Fibroblast of skin of right biceps (primary cell): ENCODE measurements at regions not wholly inside any gene's neighbourhood (a gene's known extent, or its start where the extent isn't known, plus 50 kb on each side); places are given as distances from the start of the nearest gene placed in this dataset.
"Not testable (repeated sequence)": the region's sequence is repeated elsewhere in the genome, so short reads cannot be mapped to it uniquely, and the experiment has no call there.

Experiments used
- DNase-seq: peaks from one replicate; pipeline ENCODE4 v3.0.0-alpha.2; 2013

DNA sequence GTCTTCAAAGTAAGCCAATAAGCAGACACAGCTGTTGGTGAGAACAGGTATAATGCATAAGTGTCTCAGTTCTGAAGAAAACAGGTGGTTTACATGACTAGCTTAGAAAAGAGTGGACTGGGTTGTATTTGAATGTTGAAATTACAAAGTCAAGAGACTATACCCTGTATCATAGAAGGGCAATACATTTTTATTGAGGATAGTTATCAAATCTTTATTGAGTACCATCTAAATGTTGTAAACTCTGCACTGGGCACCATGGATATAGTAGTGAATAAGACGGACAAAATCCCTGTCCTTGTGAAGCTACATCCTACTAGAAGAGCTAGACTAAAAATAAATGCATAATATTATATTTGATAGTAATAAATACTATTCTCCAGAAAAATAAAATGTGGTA is 88.5 kb upstream of the CDC42EP3 start:
- DNase-seq: not testable (repeated sequence)

DNA sequence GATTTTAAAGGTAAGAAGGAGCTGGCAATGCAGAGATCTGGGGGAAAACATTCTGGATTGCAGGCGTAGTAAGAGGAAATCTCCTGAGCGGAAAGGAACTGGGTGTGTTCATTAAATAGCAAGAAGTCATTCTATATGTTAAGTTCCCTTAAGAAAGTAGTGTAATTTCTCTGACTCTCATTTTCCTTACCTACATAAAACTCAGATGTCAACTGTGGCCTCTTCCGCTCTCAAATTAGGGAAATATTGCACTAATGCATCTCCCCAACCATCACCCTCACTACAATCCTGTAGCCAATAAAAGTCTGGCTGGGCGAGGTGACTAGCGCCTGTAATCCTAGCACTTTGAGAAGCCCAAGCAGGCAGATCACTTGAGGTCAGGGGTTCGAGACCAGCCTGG is 89.0 kb upstream of the CDC42EP3 start:
- no peak for DNase-seq

DNA sequence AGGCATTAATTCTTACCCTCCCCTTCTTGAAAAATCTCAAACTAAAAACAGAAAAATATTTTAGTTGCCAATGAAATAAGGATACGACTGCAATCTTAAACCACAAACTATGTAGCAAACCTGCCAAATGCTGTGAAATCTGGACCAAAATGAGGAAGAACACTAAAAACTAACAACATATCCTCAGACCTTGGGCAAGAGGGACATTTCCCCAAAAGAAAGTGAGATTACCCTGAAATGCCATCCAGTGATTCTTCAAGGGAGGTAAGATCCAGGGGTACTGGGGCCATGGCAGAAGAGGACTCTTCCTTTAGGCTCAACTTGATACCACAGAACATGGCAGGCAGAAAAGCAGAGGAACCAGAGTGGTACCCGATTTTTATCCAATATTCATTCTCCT is 90.8 kb upstream of the CDC42EP3 start:
- peak; percentile 55 for DNase-seq

DNA sequence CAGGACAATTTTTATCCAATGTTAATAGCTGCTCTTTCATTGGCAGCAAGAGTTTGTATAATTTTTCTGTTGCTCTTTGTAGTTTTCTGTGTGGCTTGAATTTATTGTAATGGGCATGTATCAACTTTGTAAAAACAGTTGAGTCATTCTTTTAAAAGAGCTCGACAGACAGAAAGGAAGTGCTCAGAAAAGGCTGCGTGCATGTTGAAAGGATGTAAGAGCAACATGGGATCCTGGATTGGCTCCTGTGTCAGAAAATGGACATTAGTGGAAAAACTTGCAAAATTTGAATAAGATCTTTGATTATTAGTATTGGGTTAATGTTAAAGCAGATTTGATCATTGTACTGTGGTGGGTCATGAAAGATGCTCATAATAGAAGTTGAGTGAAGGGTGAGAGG is 93.3 kb upstream of the CDC42EP3 start:
- DNase-seq: no peak

DNA sequence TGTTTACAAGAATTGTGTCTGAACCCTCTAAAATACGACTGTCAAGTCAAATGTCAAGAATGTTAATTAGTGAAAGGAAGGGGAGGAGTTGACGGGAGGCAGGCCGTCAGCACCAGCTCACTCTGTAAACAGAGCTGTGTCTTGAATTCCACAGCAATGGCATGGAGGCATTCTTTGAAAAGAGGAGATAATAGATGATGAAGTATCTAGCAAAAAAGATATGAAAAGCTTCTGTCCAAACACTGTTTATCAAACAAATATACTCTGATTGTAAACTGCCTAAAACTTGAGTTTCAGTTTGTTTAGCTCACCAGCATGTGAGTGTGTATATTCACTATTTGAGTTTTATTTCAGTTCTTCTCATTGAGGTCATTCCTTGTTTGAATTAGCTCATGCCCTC is 94.7 kb upstream of the CDC42EP3 start:
- DNase-seq: peak; percentile 65

DNA sequence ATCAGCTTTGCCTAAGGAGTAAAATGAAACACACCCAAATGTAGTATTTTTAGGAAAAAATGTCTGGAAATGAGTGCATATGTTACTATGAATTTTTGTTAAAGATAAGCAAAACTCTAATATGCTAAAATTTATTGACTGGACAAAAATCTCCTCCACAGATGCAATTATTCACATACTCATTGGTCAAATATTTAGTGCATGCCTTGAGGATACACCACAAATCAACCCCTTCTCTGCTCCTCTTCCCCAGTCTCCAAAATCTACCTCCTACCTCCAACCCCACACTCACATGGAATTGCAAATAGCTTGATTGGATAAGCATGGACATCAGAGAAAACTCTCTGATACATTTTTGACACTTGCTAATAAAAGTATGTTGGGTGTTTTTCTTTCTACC is 95.6 kb upstream of the CDC42EP3 start:
- peak; percentile 84 for DNase-seq

DNA sequence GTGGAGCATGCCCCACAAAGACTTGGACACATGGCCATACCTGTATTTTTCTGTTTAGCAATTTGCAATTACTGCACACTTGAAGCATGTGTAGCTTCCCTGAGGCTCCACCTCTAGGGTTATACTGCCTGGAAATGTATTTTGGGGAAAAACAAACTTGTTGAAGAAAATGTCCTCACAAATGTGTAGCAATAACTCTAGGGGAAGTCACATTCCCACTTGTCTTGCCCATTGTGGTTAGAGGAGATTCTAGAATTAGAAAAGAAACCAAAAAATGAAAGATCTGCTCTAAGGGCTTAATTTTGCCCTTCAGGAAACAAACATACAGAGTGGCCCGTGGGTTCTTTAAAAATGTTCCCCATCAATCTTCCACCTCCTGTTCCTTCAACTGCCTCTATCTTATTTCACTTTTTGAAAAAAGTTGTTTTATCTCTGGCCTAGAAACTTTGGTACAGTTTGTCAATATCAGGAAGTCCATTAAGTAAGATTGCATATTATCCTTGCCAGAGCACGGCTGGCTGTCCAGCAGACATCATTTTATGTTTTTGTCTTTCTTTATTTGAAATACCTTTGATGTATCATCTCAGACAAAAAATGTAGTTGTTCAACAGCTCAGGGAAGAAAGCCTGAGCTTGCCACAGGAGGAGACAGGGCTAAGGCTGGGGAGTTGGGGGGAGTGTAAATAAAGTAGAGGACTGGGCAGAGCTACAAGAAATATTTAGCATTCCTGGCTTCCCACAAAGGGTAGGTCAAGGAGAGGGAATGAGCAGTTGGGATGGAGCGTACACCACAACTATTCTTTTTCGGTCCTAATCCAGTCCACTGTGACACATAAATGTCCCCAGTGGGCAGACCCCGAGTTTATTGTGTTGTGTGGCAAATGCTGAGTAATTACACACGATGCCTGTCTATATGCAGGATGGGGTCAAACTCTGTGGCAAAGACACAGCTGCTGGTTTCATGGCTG is 96.8 kb upstream of the CDC42EP3 start:
- peak; percentile 99 for DNase-seq

DNA sequence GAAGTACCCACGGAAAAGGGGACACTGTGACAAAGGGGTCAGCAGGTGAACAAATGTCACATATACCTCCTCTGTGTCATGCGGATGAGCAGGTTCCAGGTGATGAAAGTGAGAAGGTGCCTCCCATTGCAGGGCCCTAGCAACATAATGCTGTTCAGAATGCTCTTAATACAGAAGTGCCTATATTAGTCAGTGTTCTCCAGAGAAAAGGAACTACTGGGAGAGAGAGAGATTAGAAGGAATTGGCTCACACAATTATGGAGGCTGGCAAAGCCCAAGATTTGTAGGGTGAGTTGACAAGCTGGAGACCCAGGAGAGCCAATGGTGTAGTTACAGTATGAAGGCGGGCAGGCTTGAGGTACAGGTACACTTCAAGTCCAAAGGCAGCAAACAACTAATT is 98.1 kb upstream of the CDC42EP3 start:
- no peak for DNase-seq

DNA sequence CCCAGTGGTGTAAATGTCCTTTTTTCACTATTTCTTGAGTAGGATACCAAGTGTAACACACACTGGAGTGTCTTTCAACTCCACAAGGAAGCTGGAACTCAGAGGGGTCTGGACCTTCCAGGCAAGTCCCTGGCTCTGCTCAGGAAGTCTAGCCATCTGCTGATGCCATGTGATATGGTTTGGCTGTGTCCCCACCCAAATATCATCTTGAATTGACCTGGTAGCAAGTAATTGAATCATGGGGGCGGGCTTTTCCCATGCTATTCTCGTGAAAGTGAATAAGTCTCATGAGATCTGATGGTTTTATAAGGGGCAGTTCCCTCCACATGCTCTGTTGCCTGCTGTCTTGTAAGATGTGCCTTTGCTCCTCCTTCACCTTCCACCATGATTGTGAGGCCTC is 99.4 kb upstream of the CDC42EP3 start:
- DNase-seq: peak; percentile 37

DNA sequence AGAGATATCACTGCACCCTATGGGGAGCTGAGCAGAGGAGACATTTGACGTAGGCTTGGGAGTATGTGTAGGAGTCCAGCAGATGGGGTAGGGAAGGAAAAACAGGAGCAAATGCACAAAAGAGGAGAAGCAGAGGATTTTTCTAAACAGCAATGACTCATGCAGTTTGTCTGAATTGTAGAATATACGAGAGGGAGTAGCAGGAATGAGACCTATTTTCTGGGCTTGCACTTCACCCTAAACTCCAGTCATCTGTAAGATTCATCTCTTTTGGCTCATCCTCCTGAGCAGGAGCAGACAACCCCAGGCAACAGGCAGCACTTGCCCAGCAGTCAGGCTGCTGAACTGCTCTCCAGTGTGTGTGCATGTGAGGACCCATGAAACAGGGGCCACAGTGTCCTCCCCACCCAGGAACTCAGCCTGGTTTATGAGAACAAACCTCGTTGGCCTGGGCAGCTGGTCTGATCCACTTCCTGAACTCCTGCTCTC is 100.2 kb upstream of the CDC42EP3 start:
- peak; percentile 84 for DNase-seq

DNA sequence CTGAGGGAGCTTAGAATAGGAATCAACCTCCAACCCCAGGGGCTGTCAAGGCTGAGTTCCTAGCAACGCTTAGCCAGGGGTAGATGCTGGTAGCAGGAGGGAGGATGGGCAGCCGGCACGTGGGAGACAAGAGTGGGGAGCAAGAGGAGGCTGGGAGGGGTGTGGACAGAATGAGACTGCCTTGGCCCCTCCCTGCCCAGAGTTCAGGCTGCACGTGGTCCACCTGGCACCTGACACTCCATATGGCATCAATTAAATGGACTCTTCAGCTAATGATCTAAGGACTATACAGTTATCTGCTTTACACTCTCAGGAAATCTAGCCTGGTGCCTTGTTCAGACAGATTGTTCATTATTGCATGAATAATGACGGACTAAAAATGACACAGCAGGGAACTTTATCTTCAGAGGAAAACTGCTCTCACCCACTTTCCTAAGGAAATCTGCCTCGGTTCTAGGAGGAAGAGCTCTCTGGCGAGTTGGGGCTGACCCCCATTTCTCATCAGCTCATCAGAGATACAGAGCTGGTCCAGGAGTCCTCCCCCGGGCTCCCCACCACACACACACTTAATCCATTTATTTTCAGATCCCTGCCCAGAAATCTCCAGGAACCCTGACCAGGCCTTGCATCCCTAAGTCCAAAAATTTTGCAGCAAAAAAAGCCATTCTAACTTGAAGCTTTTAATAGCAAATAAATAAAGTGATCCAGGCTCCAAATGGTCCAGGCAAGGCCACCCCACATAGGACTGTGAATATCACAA is 102.1 kb upstream of the CDC42EP3 start:
- no peak for DNase-seq

DNA sequence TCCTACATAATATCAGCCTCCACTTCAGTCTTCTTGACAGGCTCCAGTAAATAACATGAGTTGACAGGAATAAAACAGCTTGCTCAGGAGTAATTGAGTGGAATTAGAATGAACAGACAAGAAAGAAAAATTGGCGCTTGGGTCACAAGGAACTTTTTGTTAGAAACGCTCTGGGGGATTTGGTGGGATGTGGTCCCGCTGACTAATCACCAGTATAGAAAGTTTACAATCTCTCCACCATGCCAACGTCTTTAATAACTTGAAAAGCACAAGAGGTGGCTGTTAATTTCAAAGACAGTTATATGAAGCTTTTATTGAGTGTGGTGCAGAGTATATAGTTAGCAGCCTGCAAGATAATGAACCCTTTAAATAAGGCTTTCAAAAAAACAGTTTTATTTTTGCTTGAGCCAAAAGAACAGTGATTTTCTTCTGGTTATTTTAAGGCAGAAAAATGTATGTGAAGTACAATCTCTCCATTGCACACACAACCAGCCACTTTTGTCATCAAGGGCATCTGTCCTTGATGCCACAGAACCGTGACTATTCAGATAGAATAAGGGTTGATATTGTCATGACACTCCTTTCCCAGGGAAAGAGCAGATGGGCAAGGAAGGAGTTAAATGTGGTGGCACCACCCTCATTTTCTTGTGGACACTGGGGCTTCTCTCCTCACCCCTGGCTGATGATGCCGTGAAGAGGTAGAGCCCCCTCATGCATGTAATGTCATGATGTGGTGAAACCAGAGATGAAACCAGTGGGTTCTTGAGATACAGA is 102.9 kb upstream of the CDC42EP3 start:
- DNase-seq: not testable (repeated sequence)

DNA sequence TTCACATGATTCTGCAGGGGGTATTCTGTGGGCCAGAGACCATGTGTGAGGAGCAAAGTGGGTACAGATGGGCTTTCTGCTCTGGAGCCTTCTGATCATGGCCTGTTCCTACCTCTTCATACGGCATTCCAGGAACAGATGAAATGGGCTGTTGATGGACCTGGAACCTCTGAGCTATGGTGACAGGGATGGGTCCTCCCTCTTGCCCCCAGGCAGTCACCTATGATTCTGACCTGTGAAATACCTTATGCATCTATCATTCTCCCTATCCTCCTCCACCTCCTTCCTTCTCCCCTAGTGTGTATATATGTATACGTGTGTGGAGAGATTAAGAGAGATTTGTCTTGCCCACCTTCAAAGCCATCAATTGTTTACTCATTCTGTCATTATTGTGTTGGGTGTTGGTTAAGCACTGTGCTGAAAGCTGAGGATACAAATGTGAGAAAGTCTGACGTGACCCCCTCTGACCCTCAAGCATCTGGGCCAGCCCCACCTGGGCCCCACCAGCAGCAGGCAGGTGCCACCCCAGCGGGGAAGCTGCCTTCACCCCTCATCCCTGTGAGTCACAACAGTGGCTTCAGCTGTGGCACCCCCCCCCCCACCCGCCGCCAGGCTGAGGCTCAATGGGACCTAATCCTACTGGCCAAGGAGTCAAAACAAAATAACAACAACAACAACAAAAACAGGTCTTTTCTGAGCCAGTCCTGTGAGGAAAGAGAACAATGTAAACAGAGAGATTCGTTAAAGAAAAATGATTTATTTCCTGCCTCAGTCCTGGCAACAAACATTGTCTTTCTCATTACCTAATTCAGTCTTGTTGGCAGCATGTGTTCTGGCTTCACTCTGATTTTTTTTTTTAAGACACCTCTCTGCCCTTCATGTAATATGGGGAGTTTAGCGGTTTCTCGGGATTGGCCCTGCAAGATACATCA is 103.8 kb upstream of the CDC42EP3 start:
- DNase-seq: no peak

DNA sequence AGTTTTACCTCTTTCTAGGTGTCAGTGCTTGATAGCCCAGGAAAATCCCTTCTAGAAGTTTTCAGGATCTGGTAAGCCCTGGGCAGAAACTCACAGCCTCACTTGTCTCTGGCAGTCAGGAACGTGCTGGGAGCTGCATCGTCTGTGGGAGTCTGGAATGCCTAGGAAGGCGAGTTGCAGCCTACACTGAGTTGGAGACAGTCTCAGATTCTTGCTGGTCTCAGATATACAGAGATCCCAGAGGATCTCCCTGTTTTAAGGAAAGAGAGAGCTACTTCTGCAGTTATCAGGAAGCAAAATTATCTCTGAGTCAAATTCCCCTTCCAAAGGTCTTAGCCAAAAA is 104.4 kb upstream of the CDC42EP3 start:
- peak; percentile 83 for DNase-seq

DNA sequence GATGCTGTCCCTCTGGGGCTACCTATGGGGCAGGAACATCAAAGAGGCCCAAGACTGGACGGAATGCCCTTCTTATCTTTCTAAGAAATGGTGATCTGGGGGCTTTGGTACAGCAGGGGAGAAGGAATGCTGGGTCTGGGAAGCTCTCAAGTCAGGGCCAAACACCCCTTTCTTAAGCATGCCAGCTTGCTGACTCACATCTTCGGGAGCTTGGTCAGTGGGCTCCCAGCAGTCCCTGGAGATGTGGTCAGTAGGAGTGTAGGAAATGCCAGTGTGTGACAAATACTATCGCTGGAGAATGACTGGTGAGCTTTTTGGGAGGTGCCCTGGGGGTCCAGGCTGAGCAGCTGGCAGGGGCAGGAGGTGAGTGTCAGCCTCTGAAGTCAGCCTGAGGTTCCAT is 105.0 kb upstream of the CDC42EP3 start:
- DNase-seq: peak; percentile 95

DNA sequence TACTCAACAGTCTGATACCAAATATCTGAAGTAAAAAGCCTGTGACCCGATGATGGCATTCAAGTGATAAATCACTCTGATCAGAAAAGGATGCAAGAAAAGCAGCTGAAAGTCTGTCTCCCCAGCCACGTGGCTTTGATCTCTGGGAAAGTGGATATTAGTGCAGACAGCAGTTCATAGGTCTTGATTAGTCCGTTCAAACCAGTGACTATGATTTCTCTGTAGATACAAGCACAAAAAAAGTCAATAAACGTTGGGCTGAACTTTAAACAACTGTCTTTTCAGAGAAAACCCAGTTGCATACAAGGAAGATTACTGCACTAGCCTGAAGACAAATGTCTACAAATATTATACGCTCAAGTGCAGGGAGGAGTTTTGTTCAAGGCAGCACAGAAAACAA is 107.7 kb upstream of the CDC42EP3 start:
- no peak for DNase-seq

DNA sequence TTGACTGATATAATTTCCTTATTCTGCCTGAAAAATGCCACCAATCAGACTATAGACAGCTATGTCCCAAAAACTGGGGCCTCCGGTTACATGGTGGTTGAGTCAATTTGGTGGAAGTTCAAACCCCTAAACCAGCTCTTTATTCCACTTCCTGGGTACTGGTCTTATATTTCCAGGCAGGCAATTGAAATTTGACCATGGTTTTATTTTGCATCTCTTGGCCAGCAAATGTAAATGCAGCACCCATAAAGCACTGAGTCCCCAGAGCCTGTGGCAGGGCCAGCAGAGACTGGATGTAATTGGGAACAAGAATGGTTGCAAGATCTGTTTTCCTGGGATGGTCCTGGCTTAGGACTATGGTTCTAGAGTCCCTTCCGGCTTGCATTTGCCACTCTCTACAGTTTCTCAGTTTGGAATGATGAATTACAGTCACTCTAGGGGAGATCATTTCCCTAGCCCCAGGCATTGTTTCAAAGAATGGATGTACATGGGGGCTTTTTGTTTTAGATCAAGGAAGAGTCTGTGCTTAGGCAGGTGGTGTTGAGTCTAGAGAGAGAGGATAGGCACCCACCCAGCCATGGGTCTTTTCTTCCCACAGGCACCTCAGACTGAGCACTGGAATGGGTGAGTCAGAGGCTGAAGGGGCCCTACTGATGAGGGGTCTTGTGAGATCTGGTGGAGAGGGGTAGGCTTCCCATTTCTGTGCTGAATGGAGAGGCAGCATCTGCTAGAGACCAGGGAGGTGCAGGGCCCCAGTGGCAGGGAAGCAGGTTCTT is 108.4 kb upstream of the CDC42EP3 start:
- DNase-seq: peak; percentile 49

DNA sequence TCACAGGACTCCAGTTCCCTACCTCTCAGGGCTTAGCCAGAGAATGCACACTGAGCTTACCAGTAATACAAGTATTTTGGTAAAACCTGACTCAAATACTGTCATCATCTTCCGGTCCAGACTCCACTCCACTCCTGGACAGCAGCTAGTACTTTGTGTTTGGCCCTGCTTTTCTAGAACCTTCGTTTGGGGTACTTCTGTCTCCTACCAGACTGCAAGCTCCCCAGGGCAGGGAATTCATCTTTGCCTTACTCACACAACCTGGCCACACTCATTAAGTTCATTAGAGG is 108.9 kb upstream of the CDC42EP3 start:
- peak; percentile 55 for DNase-seq

DNA sequence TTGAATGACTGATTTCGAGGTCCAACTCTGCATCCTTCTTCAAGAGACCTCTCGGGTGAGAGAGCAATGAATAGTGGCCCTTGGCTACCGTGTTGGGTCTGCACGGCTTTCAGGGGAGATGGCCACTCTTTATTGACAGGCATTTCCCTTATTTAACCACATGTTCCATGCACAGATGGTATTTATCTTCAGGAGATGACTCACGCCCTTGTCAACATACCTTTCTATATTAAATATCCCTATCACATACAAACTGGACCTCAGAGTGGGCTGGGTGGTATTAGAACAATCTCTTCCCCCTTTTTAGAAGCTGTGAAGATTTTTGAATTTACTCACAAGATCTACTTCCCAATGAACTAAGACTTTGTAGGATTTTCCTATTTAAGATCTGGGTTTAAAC is 109.6 kb upstream of the CDC42EP3 start:
- DNase-seq: peak; percentile 92

DNA sequence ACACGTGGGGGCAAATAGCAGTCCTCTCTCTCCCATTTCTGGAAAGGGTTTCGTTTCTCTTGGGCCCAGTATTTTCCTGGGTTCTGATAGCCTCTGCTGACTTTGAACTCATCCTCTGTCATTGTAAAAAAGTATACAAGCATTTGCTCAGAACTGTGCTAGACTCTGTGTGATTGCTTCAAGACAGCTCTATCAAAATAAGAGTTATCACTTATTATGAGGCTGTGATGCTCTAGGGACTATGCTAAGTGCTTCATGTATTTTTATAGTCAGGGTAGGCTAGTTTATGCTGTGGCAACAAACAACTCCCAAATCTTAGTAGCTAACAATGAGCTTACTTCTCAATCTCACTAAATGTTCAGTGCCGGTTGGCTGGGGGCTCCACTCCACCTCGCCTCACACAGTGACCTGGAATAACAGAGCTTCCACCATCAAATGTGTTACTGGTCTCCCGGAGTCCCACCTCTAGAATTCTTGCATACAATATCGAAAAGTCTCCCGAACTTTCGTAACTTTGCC is 110.8 kb upstream of the CDC42EP3 start:
- no peak for DNase-seq

DNA sequence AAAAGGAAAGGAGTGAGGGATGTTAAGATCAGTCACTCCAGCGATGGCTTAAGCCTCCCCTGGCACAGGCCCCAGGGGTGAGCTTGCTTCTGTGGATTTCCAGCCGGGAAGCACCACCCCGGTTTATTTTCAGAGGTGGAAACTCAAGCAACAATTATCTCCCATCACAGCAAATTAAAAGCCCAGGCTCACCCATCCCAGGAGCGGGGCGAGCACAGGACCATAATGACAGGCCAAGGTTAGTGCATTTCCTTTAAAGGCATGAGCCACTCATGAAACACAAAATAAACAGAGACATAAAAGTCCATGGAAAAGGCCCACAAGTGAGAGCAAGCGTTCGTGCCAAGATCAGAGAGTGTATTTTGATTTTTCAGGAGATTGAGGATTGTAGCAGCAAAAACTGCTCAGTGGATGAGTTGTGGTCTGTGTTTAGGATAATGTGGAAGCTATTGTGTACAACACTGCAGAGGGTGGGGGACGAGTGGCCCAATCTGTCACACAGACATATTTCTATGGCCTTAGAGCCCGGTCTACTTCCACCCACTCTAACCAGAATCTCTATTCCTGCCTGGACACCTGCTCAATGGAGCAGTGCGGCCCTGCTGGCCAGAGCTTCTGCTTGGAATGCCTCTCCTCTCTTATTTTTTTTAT is 111.4 kb upstream of the CDC42EP3 start:
- DNase-seq: peak; percentile 67
